ENCODE measurements at regions not wholly inside any gene's neighbourhood (a gene's known extent, or its start where the extent isn't known, plus 50 kb on each side); places are given as distances from the start of the nearest gene placed in this dataset.

DNA sequence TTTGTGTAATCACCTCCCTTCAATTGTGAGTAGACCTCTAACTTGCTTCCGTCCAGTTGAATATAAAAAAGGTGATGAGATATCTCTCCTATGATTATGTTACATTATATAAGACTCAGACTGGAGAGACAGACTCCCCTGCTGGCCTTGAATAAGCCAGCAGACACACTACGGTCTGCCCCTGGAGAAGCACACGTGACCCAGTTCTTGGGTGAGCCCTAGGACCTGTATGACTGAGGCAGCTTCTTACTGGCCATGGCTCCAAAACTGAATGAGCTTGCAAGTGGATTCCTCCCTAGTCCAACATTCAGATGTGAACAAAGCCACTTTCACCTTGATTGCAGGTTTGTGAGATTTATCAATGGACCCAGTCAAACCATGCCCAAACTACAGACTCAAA lies 427.9 kb upstream of the DCN start:
- in situ Hi-C loops (cut with MboI; ENCODE audit: low sequenced_read_pairs) = no loop called here

DNA sequence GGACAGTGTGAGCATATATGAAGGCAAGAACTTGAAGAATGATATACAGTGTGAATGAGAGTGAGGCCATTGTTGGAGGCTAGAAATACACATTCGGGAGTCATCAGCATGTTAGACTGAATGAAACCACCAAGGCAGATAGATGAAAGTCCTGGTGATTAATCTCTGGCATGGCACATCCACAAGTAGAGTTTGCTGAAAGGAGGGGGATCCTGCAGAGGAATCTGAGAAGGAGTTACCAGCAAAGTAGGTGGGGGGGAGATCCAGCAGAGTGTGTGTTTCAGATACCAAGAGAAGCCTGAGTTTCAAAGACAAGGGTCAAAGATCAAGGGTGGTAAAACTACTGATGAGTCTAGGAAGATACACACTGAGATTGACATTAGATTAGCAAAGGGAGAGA lies 426.7 kb upstream of the DCN start:
- in situ Hi-C loops (cut with MboI; ENCODE audit: low sequenced_read_pairs) = no loop called here

DNA sequence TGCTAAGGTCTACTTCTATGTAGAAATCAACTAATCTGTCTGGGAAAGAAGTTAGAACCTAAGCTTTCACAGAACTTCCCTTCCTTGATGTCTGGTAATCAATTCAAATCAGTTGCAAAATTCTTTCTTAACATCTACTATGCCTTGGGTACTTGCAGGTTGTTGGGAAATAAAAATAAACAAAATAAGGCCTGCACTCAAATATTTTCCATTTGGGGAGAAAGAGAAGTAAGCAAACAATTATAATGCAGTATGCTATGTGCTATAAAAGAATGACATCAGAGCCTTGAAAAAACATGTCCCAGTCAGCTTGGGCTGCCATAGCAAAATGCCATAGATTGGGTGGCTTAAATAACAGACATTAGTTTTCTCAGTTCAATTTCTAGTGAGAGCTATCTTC lies 425.9 kb upstream of the DCN start:
- in situ Hi-C loops (cut with MboI; ENCODE audit: low sequenced_read_pairs) = no loop called here

DNA sequence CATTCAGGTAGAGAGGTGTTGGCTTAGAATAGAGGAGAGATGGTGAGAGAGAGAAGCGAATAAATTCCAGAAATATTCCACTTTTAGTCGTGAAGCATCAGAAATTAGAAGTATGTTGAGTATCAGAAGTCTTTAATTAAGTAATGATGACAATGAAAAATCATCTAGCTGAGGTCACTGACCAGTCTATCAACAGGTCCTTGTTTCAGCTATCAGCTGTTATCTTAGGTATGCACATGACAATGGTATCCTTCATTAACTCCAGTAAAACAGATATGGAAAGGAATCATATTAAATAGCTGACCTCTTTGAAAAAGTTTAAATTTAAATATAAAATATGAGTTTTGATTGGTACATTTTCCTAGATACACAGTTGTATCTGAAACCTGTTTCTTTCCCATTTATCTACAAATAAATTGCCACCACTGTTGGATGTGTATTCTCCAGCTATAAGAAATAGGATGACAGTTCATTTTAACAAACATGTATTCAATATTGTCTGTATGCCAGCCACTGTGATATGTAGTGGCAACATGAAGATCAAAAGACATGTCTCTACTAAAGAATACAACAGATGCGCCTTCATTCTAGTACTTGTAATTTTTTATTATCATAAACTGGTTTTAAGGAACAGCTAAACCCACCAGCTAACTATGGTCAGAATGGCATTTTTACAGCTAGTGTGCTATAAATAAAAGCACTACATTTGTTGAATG lies 424.2 kb upstream of the DCN start:
- in situ Hi-C loops (cut with MboI; ENCODE audit: low sequenced_read_pairs) = no loop called here

DNA sequence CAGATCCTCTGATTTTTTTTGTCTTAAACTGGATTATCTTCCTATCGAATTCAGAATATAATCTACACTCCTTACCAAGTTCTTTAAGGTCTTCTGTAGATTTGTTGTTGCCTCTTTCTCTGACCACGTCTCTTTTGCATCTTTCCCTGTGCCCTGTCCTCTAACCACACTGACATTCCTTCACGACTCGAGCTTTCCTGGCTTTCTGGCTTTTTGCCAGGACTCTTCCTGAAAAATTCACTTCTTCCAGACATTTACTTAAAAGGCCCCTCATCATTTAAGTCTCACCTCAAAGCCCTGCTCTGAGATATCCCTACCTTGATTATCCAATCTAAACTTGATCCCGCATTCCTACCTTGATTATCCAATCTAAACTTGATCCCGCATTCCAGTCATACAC lies 422.3 kb upstream of the DCN start:
- in situ Hi-C loops (cut with MboI; ENCODE audit: low sequenced_read_pairs) = no loop called here

DNA sequence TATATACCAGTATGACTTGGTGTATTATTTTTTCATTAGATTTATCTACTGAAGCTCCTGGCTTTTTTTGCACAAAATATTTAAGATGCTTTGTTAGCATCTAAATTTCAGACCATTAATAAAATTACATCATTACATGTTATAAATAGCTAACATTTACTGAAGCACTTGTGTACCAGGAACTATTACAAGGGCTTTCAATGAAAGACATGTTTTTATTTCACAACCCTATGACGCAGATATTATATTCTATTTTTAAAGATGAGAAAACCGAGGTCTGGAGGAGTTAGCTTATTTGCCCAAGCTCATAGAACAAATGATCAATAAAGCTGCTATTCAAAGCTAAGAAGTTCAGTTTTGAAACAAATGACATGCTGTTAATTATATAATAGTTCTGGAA lies 420.4 kb upstream of the DCN start:
- in situ Hi-C loops (cut with MboI; ENCODE audit: low sequenced_read_pairs) = no loop called here

DNA sequence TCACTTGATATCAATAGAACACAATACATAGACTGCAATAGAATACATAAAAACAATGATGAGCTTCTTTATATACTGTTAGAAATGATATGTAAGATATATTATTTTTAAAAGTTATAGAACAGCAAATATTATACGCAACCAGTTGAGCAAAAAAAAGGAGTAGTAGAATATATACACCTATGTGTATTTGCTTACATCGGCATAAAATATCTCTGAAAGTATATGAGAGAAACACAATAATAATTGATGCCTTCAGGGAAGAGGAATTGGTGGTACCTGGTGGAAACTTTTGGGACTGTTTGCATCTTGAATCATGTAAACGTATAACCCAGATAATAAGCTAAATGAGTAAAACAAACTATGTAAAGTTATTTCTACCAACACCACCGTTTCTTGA lies 418.4 kb upstream of the DCN start:
- in situ Hi-C loops (cut with MboI; ENCODE audit: low sequenced_read_pairs) = no loop called here

DNA sequence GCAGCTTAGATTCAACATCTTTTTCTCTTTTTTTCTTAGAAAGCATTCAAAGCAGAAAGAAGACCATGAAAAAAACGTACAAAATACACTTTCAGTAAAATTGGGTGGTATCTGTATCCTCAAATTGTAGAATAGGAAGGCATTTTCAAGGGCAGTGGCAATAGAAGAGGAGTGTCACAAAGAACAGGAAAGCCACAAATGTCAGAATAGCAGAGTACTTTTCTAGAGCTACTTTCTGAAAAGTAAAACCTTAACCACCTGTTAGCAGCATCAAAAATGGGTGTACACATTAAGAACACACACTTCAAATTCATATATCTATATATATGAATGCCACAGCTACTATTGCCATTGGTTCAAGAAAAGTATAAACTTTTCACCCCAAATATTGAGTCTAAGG lies 412.1 kb upstream of the DCN start:
- in situ Hi-C loops (cut with MboI; ENCODE audit: low sequenced_read_pairs) = no loop called here

DNA sequence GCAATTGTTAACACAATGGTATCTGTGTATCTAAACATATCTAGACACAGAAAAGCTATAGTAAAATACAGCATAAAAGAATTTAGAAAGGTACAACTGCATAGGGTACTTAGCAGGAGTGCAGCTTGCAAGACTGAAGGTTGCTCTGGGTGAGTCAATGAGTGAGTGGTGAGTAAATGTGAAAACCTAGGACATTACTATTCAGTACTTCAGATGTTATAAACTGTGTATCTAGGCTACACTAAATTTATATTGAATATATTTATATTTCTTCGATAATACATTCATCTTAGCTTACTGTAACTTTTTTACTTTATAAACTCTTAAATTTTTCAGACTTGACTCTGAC lies 409.0 kb upstream of the DCN start:
- in situ Hi-C loops (cut with MboI; ENCODE audit: low sequenced_read_pairs) = no loop called here

DNA sequence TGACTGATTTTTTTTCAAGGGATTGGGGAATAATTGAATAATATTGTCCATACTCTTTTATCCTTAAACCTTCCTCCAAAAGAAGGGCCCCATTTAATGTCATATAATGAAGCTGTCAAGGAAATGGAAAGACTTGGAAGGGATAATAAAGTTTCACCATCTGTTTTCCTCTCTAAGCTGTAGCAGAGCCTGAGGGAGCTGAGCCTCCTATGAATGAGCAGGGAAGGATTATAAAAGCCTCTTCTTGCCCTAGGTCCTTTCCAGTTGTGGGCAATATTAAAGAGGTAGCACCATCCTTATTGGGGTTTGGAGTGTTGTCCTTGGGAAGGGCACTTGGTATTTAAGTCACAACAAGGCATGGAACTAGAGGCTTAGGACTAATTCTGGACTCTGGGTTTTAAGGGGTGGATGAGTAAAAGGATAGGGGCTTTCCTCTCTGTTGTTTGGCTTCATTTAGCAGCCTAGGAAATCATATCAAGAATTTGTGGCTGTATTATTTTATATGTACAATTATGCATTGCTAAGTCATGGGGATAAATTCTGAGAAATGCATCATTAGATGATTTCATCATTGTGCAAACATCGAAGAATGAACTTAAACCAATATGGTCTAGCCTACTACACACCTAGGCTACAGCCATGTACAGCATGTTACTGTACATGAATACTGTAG lies 408.5 kb upstream of the DCN start:
- in situ Hi-C loops (cut with MboI; ENCODE audit: low sequenced_read_pairs) = no loop called here

DNA sequence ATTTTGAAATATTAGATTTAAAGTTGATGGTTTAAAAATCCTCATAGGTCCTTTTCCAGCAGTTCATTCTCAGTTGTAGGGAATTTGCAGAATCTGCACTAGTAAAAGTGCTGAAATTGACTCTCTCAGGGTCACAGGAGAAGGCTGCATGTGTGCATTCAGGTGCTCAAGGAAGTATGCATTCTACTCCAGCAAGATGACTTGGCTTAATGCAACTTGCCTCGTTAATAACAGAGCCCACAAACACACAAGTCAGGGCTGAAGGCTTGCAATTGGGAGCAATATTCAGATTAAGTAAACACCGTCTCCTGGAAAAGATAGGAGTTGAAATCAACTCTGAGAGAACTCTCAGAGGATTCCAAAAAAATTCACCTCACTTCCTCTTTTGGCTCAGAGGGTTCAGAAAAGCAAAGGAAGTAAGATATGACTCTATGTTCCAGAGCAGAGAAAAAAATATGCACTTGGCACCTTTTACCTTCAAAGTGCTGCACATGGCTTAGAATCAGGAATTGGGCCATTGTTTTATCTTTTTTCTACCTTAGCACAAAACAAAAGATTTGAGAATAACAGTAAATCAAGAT lies 406.3 kb upstream of the DCN start:
- in situ Hi-C loops (cut with MboI; ENCODE audit: low sequenced_read_pairs) = no loop called here

DNA sequence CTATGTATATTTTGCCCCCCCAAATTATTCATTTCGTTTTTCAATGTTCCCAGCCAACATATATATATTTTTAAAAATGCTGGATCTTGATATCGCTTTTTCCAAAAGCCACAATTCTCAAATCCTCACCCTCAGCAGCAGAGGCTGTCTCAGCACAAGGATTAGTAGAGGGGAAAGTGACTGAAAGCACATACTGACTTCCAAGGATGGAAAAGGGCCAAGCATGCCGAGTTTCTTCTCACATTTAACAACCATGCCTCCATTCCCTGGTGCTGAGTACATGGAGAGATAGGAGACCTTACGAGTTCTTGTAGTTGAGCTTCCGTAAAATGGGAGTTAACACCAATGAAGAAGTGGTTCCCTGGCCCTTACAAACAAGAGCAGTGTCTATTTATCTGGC lies 403.4 kb upstream of the DCN start:
- in situ Hi-C loops (cut with MboI; ENCODE audit: low sequenced_read_pairs) = no loop called here

DNA sequence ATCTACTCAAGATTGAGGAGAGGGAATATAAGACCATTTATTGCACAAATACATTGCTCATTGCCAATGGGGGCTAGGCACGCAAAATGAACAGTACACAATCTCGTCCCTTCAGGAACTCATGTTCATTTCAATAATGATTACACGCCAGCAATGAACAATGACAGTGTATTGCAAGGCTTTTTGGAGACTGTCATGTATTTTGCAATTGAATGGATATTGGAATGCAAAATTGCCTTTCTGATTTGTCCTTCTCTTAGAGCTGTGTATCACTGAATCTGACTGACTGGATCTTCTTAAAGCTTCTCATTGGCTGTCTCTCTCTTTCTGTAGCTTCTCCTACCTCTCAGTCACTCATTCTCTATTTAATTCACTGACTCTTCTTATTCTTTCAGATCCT lies 400.2 kb upstream of the DCN start:
- in situ Hi-C loops (cut with MboI; ENCODE audit: low sequenced_read_pairs) = no loop called here

DNA sequence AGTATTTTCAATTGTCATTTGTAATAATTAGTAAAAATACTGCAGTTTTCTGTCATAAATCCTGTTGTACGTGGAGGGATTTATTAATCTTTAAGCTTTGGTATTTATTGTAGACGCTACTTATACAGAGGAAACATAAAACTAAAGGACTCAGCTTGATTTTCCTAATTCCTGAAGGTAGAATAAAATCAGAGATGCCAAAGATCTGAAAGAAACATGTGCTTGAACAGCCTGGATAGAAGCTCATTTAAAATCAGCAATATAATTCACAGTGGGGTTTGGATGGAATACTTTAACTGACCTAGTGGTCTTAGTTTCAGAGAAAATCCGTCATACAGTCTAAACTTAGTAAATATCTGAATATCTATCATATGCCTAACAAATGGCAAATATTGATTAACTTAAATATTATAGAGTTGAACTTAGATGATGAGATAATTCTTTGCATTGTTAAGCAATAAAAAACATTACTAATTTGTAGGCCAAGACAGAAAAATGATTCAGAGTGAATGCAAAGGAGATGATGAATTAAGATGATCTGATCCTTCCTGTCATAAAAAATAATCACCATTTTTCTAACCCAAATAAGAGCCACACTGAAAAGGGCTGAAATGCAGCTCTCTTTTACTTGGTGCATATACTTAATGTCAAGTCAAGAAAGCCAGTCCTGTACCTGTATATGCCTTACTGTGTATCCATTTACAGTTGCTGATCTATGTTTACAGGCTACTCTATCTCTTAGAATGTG lies 397.1 kb upstream of the DCN start:
- in situ Hi-C loops (cut with MboI; ENCODE audit: low sequenced_read_pairs) = no loop called here

DNA sequence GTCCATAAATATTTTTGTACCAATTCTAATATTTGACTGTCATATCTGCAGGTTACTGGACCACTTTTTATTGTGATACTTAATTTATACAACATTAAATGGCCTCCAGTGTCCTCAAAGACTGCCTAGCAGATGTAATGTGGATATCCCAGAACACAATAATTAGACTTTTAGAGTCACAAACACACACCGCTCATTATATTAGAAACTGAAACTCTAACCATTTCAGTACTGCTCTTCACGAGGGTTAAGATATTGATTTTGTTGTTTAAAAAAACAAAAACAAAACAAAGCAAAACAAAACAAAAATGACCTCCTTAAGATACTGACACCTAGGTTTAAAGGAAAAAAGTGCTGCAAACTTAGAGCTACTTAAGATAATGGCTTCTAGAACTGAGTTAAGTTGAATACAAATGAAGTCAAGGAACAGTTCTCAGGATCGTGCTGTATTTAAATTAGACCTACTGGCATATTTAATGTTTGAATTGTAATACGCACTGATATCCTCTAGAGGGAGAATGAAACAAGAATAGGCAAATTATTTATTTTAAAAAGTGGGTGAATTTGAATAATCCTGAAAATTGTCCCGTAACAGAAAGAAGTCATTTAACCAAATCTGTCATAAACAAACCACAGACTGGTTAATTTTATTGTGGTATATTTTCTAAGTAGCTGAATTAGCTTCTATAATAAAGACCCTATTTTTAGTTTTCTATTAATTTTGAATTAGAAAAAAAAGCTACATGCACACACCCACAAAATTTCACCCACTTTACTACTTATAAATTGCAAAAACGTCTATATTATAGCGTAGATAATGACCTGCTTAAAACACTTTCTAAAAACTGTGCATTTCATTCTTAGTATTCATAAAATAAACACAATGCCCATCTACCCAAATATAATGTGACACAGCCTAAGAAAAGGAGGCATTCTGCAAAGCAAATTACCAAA lies 395.2 kb upstream of the DCN start:
- in situ Hi-C loops (cut with MboI; ENCODE audit: low sequenced_read_pairs) = no loop called here

DNA sequence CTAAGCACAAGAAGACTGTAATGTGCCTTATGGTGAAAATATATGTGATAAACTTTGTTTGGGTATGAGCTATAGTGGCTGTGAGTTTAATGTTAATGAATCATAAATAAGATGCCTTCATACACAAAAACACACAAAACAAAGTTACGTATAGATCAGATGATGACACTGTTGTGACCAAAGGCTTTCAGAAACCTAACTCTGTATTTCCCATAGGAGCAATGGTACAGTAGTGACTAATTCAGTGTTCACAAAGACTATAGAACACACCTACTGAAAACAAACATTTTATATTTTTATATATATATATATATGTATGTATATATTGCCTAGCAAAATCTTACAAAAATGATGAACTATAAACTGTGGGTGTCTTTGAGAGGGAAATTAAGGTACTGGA lies 393.8 kb upstream of the DCN start:
- in situ Hi-C loops (cut with MboI; ENCODE audit: low sequenced_read_pairs) = no loop called here

DNA sequence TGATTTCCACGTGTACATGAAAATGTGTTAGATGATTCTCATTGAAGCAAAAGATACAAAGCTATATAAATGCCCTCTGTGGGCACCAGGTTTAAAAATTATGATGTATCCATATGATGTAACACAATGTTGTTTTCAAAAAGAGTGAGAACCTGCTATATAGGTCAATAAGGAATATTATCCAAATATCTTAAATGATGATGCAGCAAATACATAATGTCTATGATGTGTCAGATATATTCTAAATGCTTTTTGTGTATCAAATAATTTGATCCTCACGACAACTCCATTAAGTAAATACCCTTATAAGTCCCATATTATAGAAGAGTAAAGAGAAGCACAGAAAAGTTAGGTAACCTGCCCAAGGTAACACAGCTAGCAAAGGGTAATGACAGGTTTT lies 393.0 kb upstream of the DCN start:
- in situ Hi-C loops (cut with MboI; ENCODE audit: low sequenced_read_pairs) = no loop called here

DNA sequence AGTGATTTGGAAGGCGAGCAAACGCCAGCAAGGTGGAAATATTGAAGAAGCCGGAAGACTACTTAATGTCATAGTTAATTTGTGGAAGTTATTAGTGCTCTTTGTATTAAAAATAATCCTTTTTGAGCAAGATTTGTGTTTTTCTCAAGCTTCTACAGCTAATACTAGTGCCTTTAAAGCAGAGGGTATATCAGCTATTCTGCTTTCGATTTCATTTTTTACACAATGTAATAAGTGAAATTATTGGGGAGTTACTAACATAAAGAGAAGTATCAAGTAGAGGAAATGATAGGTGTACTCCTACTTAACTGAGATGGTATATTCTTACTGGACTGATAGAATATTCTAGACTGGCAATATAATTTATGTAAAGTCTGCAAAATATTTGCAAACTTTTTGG lies 392.4 kb upstream of the DCN start:
- in situ Hi-C loops (cut with MboI; ENCODE audit: low sequenced_read_pairs) = no loop called here

DNA sequence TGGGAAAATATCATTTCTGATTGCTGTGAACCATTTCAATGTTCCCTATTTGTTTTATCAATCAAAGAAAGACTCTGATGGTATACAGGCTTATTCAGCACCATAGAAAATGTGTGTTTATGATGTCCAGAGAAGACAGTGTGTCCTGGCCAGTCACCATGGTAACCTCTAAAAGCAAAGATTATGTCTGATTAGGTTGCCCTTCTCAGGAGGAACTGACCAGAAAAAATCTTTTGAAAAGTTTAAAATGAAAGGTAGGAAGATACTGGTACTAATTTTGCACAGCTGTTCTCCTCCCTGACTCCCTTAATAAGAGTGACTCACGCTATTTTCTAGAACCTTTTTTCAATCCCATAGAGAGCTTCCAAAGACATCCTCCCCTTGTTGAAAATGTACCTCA lies 391.8 kb upstream of the DCN start:
- in situ Hi-C loops (cut with MboI; ENCODE audit: low sequenced_read_pairs) = no loop called here

DNA sequence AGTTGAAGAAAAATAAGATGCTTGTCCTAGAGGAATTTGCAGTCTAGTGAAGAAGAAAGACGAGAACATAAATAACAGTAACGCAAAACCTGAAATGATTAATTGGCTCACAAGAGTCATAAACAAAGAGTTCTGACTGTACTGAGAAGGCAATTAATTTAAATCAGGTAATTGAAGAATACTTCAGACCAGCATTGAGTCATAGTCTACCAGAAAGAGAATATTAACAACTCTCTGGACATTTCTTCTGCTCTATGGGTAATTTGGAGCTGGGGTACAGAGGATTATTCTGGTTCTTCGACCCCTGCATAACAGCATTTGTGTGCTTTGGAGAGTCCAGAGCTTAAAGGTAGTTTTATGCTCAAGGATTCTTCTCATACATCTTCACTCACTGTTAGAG lies 390.3 kb upstream of the DCN start:
- in situ Hi-C loops (cut with MboI; ENCODE audit: low sequenced_read_pairs) = no loop called here

DNA sequence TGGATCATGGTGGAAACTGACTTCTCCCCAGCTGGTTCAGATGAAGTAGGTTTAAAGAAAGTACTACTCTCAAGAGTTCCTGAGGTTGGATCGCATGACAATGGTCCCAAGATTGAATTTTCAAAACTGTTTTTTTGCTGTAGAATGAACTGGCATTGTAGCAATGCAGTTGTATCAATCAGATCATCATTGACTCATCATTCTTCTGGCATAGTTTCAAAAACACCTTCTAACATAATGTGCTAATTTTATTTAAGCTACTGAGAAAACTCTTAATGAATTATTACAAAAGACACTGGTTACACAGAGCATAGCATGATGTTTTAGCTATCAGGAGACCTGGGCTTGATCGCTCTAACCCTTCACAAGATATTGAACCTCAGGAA lies 384.5 kb upstream of the DCN start:
- in situ Hi-C loops (cut with MboI; ENCODE audit: low sequenced_read_pairs) = no loop called here
